Activated T-cell treated with anti-CD3 and anti-CD28 coated beads, Interleukin-2, amount 50 U/mL, for 24 hours (primary cell): ENCODE measurements at regions not wholly inside any gene's neighbourhood (a gene's known extent, or its start where the extent isn't known, plus 50 kb on each side); places are given as distances from the start of the nearest gene placed in this dataset.

Experiments
- DNase-seq: peaks from one replicate; pipeline ENCODE4 v3.0.0-alpha.2; 2020
- H3K27ac Mint-ChIP-seq: 2 replicates; pipeline ENCODE4 v1.8.0; 2020; ENCODE audit warnings: mild to moderate bottlenecking, mixed read lengths
- H3K27me3 Mint-ChIP-seq: 2 replicates; pipeline ENCODE4 v1.8.0; 2020; ENCODE audit warnings: mixed read lengths
- H3K36me3 Mint-ChIP-seq: 2 replicates; pipeline ENCODE4 v1.8.0; 2020; ENCODE audit warnings: low read depth, mixed read lengths
- H3K4me1 Mint-ChIP-seq: 2 replicates; pipeline ENCODE4 v1.8.0; 2020; ENCODE audit warnings: low read depth, mixed read lengths
- H3K4me3 Mint-ChIP-seq: 2 replicates; pipeline ENCODE4 v1.8.0; 2020; ENCODE audit warnings: mild to moderate bottlenecking, moderate library complexity, mixed read lengths
- H3K9me3 Mint-ChIP-seq: 2 replicates; pipeline ENCODE4 v1.8.0; 2020; ENCODE audit warnings: mixed read lengths

DNA sequence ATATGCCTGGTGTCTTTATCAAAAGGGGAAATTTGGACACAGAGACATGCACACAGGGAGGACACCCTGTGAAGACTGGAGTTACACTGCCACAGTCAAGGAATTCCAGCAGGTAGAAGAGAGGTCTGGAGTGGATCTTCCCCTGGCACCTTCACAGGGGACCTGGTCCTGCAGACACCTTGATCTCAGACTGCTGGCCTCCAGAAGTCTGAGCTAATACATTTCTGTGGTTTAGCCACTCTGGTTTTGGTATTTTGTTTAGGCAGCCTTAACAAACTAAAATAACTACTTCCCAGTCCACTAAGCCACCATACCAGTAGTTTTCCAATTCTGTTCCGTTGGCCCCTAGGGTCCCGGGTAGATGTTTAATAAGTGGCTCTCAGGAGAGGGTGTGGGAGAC, 164.7 kb downstream of the SETD4 start:
- H3K9me3 Mint-ChIP-seq = no peaks in the 10 kb centered on the region
- no peak overlapping the region for H3K4me3 Mint-ChIP-seq
- DNase-seq = no peak
- H3K27ac Mint-ChIP-seq = no peak overlapping the region
- H3K27me3 Mint-ChIP-seq = peaks cover 27% of the 10 kb centered on the region
- no peaks in the 10 kb centered on the region for H3K36me3 Mint-ChIP-seq
- H3K4me1 Mint-ChIP-seq = no peaks in the 10 kb centered on the region

DNA sequence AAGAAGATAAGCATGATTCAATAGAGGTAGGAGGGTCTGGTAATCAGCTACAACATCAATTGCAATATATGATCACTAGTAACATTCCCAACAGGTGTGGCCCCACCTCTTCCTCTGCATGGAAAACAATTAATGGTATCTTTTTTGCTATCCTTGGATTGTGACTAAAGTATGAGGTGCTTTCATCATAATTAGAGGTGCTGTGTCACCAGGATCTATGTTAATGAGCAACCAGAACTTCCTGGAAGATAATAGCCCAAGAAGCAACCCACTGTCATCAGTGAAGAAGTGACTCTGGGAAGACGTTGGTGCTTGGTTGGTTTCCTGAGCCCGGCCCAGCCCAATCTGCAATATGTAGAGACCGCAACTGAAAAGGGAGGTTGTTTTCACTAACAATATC, 167.2 kb downstream of the SETD4 start:
- Mint-ChIP-seq H3K27me3 (peaks cover 18% of the 10 kb centered on the region), H3K4me1 (no peaks in the 10 kb centered on the region), H3K9me3 (no peaks in the 10 kb centered on the region), H3K4me3 (no peak overlapping the region), H3K27ac (no peak overlapping the region), H3K36me3 (no peaks in the 10 kb centered on the region)
- DNase-seq = no peak

DNA sequence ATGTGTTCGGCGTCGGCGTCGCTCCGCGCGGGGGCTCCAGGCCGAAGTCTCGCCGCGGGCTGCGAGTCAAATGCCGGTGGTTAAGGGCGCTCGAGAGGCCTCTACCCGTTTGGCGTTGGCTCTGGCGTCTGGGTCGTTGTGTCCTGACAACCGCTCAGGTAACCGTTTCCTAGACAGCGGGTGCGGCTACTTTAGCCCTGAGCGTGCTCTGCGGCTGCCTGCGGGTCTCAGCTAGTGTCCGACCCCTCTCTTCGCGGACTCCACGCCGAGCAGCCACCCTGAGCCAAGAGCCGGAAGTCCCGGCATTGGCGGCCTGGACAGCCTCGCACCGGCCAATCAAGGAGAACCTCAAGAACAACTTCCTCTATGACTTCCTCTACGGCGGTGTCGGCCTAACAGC, 173.4 kb downstream of the SETD4 start:
- DNase-seq = no peak
- peaks cover 17% of the 10 kb centered on the region for H3K27me3 Mint-ChIP-seq
- H3K9me3 Mint-ChIP-seq = no peaks in the 10 kb centered on the region
- no peak overlapping the region for H3K27ac Mint-ChIP-seq
- H3K4me3 Mint-ChIP-seq = no peak overlapping the region
- H3K36me3 Mint-ChIP-seq = no peaks in the 10 kb centered on the region
- H3K4me1 Mint-ChIP-seq = no peaks in the 10 kb centered on the region

DNA sequence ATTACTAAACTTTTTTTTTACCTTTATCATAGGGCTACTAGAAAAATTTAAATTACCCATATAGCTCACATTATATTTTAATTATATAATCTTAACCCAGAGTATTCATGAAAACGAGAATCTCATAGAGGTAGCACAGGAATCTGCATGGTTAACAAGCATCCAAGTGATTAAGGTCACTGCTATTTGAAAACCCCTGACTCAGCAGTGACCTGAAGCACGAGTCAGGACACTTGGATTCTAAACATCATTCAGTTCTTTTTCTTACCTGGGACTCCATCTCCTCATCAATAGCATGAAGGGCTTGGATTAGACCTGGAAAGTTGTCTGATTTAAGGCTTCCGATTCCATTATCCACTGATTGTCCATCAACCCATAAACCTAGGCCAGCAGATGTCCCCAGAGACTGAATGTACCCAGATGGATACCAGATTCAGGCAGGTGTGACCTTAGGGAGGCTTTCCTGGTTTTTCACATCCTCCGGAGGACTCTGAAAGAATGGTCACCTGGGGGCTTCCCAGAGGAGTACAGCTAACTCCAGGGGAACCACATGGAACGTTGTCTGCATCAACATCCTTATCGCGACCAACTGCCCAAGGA, 174.3 kb downstream of the SETD4 start:
- DNase-seq = no peak
- no peaks in the 10 kb centered on the region for H3K4me1 Mint-ChIP-seq
- no peaks in the 10 kb centered on the region for H3K9me3 Mint-ChIP-seq
- no peak overlapping the region for H3K27ac Mint-ChIP-seq
- no peak overlapping the region for H3K4me3 Mint-ChIP-seq
- peaks cover 26% of the 10 kb centered on the region for H3K27me3 Mint-ChIP-seq
- H3K36me3 Mint-ChIP-seq = no peaks in the 10 kb centered on the region

DNA sequence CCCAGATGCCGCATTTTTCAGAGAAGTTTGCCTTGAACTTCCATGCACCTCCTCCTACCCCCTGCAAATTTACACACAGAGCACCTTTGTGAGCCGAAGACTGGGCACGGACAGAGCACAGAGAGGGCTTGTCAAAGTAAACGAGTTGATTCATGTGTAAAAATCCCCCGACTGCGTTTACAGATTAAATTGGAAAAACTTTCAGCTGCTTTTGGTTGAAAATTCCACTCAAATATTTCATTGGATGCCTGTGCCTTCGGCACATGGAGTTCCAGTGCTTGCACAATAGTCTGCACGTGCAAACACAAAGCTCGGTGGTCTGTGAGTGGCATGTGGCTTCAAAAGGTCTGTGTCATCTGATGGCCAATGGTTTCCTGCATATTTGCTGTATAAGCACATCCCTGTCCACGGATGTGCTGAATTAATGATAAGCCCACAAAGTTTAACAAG, 177.5 kb downstream of the SETD4 start:
- Mint-ChIP-seq H3K9me3 (no peaks in the 10 kb centered on the region), H3K4me1 (no peaks in the 10 kb centered on the region), H3K27me3 (peaks cover 36% of the 10 kb centered on the region), H3K27ac (no peak overlapping the region), H3K36me3 (no peaks in the 10 kb centered on the region), H3K4me3 (no peak overlapping the region)
- no peak for DNase-seq

DNA sequence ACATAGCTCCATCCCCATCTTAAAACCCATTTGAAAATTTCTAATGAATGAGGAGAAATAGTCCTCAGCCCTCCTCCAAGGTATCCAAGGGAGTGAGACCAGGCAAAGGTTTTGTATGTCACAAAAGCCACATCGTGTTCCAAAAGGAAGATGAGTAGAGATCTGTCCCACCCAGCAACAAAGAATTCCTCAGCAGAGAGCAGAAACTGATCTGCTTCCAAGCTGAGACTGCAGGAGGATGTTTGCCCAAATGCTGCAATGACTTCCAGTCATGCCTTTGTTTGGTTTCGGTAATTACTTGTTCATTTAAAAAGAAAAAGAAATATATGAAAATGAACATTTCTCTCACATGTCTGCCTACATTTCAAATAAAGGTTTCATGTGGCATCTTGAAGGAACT, 186.9 kb downstream of the SETD4 start:
- no peak overlapping the region for H3K27ac Mint-ChIP-seq

DNA sequence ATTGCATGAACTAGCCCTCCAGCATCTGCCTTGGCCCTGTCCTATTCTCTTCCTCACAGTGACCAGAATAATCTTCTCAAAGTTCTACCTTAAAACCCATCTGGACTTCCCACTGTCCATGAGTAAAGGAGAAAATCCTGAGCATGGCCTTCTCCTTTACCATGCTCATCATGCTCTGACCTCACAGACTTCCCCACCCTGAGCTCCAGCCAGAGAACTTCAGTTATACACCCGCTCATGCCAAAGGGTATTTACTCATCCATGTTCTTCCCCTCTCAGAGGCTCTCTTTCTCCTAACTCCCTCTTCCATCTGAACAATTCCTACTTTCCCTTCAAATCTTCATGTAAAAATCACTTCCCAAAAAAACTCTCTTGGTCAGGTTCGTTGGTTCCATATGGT, 188.4 kb downstream of the SETD4 start:
- Mint-ChIP-seq H3K36me3 (no peaks in the 10 kb centered on the region), H3K27ac (no peak overlapping the region), H3K4me1 (no peaks in the 10 kb centered on the region), H3K4me3 (no peak overlapping the region), H3K9me3 (no peaks in the 10 kb centered on the region), H3K27me3 (peaks cover 25% of the 10 kb centered on the region)
- no peak for DNase-seq

More for the DNA sequence above, 186.9 kb downstream of the SETD4 start:
- no peak overlapping the region for H3K4me3 Mint-ChIP-seq
- no peaks in the 10 kb centered on the region for H3K36me3 Mint-ChIP-seq
- H3K27me3 Mint-ChIP-seq = peaks cover 32% of the 10 kb centered on the region
- DNase-seq = no peak
- no peaks in the 10 kb centered on the region for H3K9me3 Mint-ChIP-seq
- no peaks in the 10 kb centered on the region for H3K4me1 Mint-ChIP-seq

DNA sequence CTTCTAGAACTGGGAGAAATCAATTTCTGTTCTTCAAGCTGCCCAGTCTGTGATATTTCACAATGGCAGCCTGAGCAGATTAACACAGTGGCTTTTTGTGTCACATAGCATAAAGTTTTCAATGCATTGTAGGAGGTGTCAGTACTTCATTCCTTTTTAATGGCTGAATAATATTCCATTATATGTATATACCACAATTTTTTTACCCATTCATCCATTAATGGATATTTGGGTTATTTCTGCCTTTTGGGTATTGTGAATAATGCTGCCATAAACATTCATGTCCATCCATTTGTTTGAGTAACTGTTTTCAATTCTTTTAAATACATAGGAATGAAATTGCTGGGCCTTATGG, 191.5 kb downstream of the SETD4 start:
- no peak overlapping the region for H3K27ac Mint-ChIP-seq
- no peak for DNase-seq
- H3K4me3 Mint-ChIP-seq = no peak overlapping the region
- H3K27me3 Mint-ChIP-seq = peaks cover 26% of the 10 kb centered on the region
- no peaks in the 10 kb centered on the region for H3K9me3 Mint-ChIP-seq
- H3K36me3 Mint-ChIP-seq = no peaks in the 10 kb centered on the region
- no peaks in the 10 kb centered on the region for H3K4me1 Mint-ChIP-seq

DNA sequence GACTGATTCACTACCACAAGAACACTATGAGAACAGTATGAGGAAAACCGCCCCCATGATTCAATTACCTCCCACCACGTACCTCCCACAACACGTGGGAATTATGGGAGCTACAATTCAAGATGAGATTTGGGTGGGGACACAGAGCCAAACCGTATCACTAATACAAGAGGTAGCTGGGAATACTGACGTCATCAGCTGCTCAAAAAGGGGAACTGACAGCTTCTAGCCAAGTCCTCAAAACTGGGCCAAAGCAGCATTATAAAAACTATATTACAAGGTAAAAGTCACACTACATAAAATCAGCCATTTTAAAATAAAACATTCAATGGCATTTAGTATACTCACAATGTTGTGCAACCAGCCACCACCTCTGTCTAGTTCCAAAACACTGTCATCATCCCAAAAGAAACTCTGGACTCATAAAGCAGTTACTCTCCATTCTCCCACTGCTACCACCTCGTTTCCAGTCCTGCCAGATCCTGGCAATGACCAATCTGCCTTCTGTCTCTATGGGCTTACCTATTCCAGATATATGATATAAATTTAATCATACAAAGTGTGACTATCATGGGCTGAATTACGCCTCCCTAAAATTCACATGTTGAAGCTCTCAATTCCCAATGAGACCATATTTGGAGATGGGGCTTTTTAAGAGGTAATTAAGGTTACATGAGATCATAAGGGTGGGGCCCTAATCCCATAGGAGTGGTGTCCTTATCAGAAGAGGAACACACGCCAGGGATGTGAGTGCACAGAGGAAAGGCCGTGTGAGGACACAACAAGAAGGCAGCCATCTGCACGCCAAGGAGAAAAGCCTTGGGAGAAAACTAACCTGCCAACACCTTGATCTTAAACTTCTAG, 192.1 kb downstream of the SETD4 start:
- Mint-ChIP-seq H3K4me3 (no peak overlapping the region), H3K9me3 (no peaks in the 10 kb centered on the region)
- no peak for DNase-seq

DNA sequence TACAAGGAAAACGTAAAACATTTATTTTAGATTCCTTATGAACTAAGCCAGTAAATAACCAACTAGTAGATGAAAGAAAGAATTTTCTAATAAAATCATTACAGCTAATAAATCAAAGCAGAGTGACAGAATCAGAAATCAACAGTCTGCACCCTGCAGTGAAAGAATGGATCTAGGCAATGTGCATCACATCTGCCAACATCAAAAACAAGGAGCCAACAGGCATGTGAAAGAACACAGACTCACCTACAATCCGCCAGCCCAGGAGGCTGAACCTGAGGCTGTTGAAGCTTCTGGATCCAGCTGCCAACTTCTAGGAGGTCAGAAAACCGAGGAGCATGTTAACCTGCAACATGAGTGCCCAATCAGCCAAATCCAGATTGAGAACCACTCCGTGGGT, 196.3 kb downstream of the SETD4 start:
- Mint-ChIP-seq H3K4me3 (no peak overlapping the region), H3K27ac (no peak overlapping the region), H3K27me3 (peaks cover 14% of the 10 kb centered on the region), H3K36me3 (no peaks in the 10 kb centered on the region), H3K4me1 (no peaks in the 10 kb centered on the region), H3K9me3 (no peaks in the 10 kb centered on the region)
- DNase-seq = no peak

More for the DNA sequence above, 192.1 kb downstream of the SETD4 start:
- Mint-ChIP-seq H3K4me1 (no peaks in the 10 kb centered on the region), H3K36me3 (no peaks in the 10 kb centered on the region), H3K27ac (no peak overlapping the region), H3K27me3 (peaks cover 26% of the 10 kb centered on the region)

DNA sequence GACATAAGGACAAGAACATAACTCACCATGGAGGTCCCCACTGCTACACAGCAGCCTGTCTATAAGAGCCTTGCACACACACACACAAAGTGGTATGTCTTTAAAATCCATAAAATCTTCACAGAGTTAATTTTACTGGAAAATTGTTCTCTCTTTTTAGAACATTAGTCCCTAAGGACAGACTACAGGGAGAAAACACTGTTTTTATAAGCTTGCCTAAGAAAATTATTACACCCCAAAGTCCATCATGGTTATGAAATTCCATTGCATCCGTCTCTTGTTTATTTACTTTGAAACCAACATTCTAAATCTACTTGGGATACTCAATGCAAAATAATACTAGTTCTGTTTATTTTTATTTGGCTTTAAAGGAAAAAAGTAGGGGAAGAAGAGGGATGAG, 197.4 kb downstream of the SETD4 start:
- H3K27ac Mint-ChIP-seq = no peak overlapping the region
- H3K4me3 Mint-ChIP-seq = no peak overlapping the region
- no peaks in the 10 kb centered on the region for H3K4me1 Mint-ChIP-seq
- no peaks in the 10 kb centered on the region for H3K9me3 Mint-ChIP-seq
- no peaks in the 10 kb centered on the region for H3K36me3 Mint-ChIP-seq
- DNase-seq = no peak
- peaks cover 17% of the 10 kb centered on the region for H3K27me3 Mint-ChIP-seq

DNA sequence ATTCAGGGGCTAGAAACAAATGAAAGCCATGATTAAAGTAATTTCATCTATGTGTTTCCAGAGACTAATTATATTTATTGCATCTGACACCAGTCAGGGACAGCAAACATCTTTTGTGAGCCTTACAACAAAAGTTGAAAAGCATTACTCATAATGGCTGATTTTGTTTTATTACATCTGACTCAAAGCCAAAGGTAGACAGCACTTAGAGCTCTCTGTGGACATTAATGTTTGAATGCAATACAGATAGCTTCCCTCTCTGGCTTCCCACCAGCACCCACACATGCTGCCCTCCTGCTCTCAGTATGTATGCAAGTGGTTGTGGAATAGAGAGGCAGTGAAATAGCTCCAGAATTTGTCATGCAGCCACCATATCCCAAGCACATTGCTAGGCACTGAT, 198.7 kb downstream of the SETD4 start:
- Mint-ChIP-seq H3K4me3 (no peak overlapping the region), H3K4me1 (no peaks in the 10 kb centered on the region), H3K36me3 (no peaks in the 10 kb centered on the region), H3K9me3 (no peaks in the 10 kb centered on the region), H3K27ac (no peak overlapping the region), H3K27me3 (peaks cover 17% of the 10 kb centered on the region)
- DNase-seq = no peak

DNA sequence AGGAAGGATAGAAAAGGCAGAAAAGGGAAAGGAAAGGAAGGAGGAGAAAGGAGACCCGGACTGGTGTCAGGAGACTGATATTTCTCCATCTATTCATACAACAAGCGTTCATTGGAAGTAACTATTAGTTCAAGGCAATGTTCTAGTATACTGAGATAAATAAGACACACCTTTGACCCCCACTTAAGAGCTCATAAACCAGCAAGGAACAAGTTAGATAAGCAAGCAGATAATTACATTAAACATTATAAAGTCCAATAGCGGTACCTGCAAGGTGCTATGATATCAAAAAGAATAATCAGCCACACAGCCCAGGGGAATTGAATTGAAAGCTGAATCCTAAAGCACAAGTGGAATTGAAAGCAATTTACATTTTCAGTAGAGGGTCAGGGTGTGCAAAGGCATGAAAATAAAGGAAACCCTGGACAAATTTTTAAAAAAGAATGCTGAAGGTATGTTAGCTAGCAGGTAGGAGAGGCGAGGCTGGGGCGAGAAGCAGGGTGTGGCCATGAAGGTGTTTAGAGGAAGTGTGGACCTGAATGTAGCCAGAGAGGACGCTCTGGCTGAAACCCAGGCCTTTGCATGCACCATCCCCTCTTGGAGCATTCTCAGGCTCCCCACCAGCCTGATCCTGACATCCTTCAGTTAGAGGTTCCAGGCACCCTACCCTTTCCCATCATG, 200.0 kb downstream of the SETD4 start:
- no peak overlapping the region for H3K4me3 Mint-ChIP-seq
- no peaks in the 10 kb centered on the region for H3K36me3 Mint-ChIP-seq
- no peak overlapping the region for H3K27ac Mint-ChIP-seq
- DNase-seq = no peak
- no peaks in the 10 kb centered on the region for H3K9me3 Mint-ChIP-seq
- peaks cover 22% of the 10 kb centered on the region for H3K27me3 Mint-ChIP-seq
- no peaks in the 10 kb centered on the region for H3K4me1 Mint-ChIP-seq

DNA sequence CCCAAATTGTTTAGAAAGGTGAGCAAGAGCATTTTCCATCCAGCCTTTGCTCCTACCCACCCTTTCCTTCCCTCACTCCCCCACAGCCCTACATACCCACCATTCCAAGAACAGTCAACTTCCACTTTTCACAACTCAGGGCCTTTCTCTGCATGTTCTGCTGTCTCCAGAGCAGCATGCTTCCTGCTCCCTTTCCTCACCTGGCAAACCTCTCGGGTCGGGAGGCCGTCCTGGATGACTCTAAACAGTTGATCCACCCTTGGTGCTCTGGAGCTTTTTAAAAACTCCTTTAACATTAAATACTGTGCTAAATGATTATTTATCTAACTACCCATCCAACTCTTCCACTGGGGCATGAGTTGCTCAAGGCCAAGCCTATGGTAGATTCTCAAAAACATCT, 200.6 kb downstream of the SETD4 start:
- no peaks in the 10 kb centered on the region for H3K36me3 Mint-ChIP-seq
- no peak overlapping the region for H3K4me3 Mint-ChIP-seq
- H3K27me3 Mint-ChIP-seq = peaks cover 17% of the 10 kb centered on the region
- no peaks in the 10 kb centered on the region for H3K4me1 Mint-ChIP-seq
- H3K9me3 Mint-ChIP-seq = no peaks in the 10 kb centered on the region
- DNase-seq = no peak
- no peak overlapping the region for H3K27ac Mint-ChIP-seq

DNA sequence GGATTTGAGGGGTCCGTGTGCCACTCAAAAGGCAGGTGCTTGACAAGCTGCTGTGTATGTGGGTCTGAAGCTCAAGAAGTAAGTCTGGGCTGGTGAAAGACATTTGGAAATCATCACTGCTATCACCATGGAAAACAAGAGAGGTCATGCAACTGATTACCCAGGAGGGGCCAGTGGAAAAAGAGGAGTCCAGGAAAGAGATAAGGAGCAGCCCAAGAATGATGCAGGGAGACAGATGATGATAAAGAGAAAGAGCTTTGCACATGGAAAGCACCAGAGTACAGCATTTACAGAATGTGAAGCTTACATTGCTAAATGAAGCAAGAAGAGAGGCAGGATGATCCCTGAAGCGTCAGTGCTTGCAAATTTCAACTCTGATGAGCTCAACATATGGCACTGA, 203.2 kb downstream of the SETD4 start:
- Mint-ChIP-seq H3K36me3 (no peaks in the 10 kb centered on the region), H3K9me3 (no peaks in the 10 kb centered on the region), H3K4me3 (no peak overlapping the region), H3K27ac (no peak overlapping the region), H3K4me1 (no peaks in the 10 kb centered on the region), H3K27me3 (peaks cover 36% of the 10 kb centered on the region)
- DNase-seq = no peak
